AG04449 (cell line): ENCODE measurements at regions not wholly inside any gene's neighbourhood (a gene's known extent, or its start where the extent isn't known, plus 50 kb on each side); places are given as distances from the start of the nearest gene placed in this dataset.

Source experiments
- CTCF ChIA-PET: fragments of 350-600 bp; formaldehyde crosslinking; extraction: SDS; loops from one replicate; lab custom pipeline; 2021; ENCODE audit warnings: antibody characterized with exemption; lab: Yijun Ruan, JAX
- POLR2A ChIA-PET: fragments of 400-600, 350-600 bp; formaldehyde crosslinking; extraction: SDS; loops from one replicate; lab custom pipeline; 2020; ENCODE audit warnings: antibody characterized with exemption, inconsistent platforms; lab: Yijun Ruan, JAX
- DNase-seq: peaks from one replicate; pipeline ENCODE4 v3.0.0-alpha.2; 2010; ENCODE audit warnings: low read depth, low spot score
- H3K4me3 ChIP-seq: 2 replicates; pipeline ENCODE4 v1.5.1; 2011; ENCODE audit warnings: low read depth, mild to moderate bottlenecking, control low read depth, low read length
- TF ChIP-seq, protein P1 (sequence below): IDR thresholded peaks from one replicate; pipeline ENCODE4 v1.5.1; 2011; ENCODE audit warnings: mild to moderate bottlenecking, moderate library complexity, low read length, control low read depth, inconsistent platforms; ENCODE audit not compliant: insufficient read depth; ENCODE audit errors: missing control alignments

DNA sequence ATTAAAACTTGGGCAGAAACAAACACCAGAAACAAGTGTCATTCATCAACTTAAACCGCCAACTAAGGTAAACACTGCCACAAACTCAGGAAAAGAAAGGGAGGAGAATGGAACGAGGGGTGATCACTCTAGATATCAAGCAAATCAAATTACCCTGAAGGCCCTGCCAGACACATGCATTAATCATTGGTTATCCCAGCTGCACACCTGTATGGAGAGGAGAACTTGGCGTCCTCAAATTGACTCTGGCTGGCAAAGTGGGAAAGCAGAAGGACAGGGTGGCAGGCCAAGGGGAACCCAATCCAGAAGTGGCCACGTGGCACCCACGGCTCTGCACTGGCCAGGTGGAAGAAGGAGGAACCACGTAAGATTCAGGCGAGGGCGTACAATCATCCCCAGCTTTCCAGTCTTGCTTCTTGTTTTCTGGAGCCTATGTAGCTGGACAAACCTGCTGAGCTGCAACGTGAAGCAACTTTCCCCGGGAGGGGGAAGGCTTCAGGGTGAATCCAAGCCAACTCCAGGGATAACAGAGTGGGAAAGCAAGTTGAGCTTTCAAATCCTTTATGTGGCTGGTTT lies 156.2 kb upstream of the JARID2 start:
- no peak overlapping the region for H3K4me3 ChIP-seq
- ChIA-PET CTCF (no interaction called here), POLR2A (interaction anchor here (0.6 to 1.1 kb wide), 2 partner anchors 98 to 537 kb away, joined by 4 read pairs; no protein-coding TSS in a partner anchor)
- DNase-seq, result no peak
- TF ChIP-seq, protein P1, sequence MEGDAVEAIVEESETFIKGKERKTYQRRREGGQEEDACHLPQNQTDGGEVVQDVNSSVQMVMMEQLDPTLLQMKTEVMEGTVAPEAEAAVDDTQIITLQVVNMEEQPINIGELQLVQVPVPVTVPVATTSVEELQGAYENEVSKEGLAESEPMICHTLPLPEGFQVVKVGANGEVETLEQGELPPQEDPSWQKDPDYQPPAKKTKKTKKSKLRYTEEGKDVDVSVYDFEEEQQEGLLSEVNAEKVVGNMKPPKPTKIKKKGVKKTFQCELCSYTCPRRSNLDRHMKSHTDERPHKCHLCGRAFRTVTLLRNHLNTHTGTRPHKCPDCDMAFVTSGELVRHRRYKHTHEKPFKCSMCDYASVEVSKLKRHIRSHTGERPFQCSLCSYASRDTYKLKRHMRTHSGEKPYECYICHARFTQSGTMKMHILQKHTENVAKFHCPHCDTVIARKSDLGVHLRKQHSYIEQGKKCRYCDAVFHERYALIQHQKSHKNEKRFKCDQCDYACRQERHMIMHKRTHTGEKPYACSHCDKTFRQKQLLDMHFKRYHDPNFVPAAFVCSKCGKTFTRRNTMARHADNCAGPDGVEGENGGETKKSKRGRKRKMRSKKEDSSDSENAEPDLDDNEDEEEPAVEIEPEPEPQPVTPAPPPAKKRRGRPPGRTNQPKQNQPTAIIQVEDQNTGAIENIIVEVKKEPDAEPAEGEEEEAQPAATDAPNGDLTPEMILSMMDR, result no peak

DNA sequence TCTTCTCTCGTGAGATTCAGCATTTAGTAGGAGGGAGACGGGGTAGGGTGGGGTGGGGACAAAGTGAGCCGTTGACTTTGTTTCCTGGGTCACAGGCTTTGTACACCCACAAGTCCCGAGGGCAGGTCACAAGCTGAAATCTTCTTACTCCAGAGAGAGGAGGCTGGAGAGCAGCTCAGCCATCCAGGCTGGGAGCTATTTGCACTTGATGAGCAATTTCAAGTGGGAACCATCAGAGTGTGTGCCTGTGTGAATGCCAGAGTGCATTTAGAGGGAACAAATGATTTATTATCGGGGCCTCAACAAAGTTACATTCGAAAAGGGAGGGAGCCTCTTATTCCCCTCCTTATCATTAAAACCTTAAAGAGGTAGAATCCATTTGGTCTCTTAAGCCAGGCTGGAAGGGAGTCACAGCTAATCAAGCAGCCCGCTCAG lies 155.7 kb upstream of the JARID2 start:
- TF ChIP-seq, protein P1, result no peak
- CTCF ChIA-PET, result no interaction called here
- POLR2A ChIA-PET, result interaction anchor here (0.6 to 1.1 kb wide), 2 partner anchors 97 to 536 kb away, joined by 4 read pairs; no protein-coding TSS in a partner anchor
- H3K4me3 ChIP-seq, result no peak overlapping the region
- DNase-seq, result no peak

DNA sequence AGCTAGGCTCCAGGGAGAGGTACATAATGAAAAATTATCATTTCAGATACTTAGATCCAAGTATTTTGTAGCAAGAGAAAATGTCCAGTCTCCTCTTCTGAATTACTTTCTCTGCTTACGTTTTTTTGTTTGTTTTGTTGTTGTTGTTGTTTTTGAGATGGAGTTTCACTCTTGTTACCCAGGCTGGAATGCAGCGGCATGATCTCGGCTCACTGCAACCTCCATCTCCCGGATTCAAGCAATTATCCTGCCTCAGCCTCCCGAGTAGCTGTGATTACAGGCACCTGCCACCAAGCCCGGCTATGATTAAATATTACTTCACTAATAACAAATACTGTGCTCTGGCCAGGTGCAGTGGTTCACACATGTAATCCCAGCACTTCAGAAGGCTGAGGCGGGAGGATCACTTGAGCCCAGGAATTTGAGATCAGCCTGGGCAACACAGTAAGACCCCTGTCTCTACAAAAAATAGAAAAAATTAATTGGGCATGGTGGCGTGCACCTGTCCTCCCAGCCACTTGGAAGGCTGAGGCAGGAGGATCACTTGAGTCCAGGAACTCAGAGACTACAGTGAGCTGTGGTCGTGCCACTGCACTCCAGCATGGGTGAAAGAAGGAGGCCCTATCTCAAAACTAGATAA lies 155.0 kb upstream of the JARID2 start:
- POLR2A ChIA-PET, result no interaction called here
- TF ChIP-seq, protein P1, result no peak
- CTCF ChIA-PET, result no interaction called here
- no peak overlapping the region for H3K4me3 ChIP-seq
- no peak for DNase-seq

DNA sequence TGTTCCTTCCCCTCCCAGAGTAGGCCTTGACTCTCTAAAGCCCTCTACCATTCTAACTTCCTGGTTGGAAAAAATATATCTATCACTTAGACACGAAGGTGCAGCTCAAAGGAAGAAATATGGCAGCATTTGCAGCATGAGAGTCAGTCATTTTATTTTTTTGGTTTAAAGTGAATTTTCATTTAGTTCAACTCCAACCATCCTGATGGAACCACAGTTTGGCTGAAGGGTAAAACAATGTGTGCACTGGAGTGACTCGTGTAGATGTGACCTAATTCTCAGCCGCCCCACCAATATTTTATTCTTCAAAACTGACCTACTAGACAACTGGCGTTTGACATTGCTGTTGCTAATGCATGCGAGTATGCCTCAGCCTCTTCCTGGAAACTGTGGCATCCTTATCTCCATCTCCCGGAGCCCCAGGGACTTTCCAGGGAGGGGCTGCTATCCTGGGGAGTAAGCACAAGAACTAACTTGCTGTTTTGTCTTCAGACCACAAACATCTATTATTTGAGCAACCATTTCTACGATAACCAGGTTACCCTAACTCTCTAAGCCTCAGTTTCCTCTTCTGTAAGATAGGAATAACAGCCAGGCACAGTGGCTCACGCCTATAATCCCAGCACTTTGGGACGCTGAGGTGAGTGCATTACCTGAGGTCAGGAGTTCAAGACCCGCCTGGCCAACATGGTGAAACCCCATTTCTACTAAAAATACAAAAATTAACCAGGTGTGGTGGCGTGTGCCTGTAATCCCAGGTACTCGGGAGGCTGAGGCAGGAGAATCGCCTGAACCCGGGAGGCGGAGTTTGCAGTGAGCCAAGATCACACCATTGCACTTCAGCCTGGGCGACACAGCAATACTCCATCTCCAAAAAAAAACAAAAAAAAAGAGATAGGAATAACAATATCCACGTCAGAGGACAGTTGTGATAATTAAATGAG lies 148.7 kb upstream of the JARID2 start:
- CTCF ChIA-PET, result no interaction called here
- no peak overlapping the region for H3K4me3 ChIP-seq
- POLR2A ChIA-PET, result no interaction called here
- TF ChIP-seq, protein P1, result no peak
- DNase-seq, result no peak

DNA sequence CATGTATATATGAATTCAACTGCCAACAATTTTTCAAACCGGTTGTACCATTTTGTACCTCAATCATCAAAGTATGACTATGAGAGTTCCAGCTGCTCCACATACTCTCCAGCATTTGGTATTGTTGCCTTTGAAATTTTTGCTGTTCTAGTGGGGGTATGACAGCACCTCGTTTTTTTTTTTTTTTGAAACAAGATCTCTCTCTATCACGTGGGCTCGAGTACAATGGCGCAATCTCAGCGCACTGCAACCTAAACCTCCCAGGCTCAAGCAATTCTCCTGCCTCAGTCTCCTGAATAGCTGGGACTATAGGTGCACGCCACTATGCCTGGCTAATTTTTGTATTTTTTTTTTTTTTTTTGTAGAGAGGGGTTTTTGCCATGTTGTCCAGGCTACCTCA lies 144.7 kb upstream of the JARID2 start:
- POLR2A ChIA-PET, result no interaction called here
- no peak overlapping the region for H3K4me3 ChIP-seq
- TF ChIP-seq, protein P1, result no peak
- CTCF ChIA-PET, result no interaction called here
- no peak for DNase-seq

DNA sequence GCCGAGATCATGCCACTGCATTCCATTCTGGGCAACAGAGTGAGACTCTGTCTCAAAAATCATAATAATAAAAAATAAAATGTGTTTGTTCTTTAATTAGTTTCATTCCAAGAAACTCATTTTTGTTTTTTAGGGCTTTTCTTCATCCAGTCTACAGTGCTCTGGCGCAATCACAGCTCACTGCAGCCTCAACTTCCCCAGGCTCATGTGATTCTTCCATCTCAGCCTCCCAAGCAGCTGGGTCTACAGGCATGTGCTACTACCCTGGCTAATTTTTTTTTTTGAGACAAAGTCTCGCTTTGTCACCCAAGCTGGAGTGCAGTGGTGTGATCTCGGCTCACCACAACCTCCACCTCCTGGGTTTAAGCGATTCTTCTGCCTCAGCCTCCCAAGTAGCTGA lies 143.6 kb upstream of the JARID2 start:
- POLR2A ChIA-PET, result no interaction called here
- CTCF ChIA-PET, result no interaction called here

More for the DNA sequence above, 143.6 kb upstream of the JARID2 start:
- TF ChIP-seq, protein P1, result no peak
- no peak for DNase-seq
- no peak overlapping the region for H3K4me3 ChIP-seq
